B cell (primary cell): ENCODE measurements at regions not wholly inside any gene's neighbourhood (a gene's known extent, or its start where the extent isn't known, plus 50 kb on each side); places are given as distances from the start of the nearest gene placed in this dataset.

Experiments
- EZH2 ChIP-seq: IDR thresholded peaks from 2 replicates; pipeline ENCODE4 v1.6.1; 2012; ENCODE audit warnings: borderline replicate concordance, low read depth, mild to moderate bottlenecking, moderate library complexity, low read length; ENCODE audit not compliant: insufficient read depth, poor library complexity, severe bottlenecking
- TF ChIP-seq, protein P1 (sequence below): fragments of 200-600 bp; IDR thresholded peaks from one replicate; pipeline ENCODE4 v1.8.0; 2022; ENCODE audit warnings: antibody characterized with exemption, mild to moderate bottlenecking

DNA sequence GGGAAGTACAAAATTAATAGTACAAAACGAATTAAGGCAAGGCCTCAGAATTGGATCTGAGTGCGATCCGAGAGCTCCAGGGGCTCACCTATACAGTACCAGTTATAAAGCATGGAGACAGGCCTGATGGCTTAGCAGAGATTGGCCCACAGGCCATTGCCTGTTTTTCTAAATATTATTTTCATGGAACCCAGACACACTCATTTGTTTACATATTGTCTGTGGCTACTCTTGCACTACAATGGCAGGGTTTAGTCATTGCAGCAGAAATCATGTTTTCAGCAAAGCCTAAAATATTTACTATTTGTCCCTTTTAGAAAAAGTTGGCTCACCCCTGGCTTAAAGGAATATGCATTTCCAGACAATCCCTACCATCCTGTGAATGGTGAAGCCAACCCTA, 578.9 kb downstream of the PLPP3 start:
- TF ChIP-seq, protein P1, sequence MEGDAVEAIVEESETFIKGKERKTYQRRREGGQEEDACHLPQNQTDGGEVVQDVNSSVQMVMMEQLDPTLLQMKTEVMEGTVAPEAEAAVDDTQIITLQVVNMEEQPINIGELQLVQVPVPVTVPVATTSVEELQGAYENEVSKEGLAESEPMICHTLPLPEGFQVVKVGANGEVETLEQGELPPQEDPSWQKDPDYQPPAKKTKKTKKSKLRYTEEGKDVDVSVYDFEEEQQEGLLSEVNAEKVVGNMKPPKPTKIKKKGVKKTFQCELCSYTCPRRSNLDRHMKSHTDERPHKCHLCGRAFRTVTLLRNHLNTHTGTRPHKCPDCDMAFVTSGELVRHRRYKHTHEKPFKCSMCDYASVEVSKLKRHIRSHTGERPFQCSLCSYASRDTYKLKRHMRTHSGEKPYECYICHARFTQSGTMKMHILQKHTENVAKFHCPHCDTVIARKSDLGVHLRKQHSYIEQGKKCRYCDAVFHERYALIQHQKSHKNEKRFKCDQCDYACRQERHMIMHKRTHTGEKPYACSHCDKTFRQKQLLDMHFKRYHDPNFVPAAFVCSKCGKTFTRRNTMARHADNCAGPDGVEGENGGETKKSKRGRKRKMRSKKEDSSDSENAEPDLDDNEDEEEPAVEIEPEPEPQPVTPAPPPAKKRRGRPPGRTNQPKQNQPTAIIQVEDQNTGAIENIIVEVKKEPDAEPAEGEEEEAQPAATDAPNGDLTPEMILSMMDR = no peak
- TF ChIP-seq EZH2 = no peak
